Endothelial cell of hepatic sinusoid (primary cell): ENCODE measurements at regions not wholly inside any gene's neighbourhood (a gene's known extent, or its start where the extent isn't known, plus 50 kb on each side); places are given as distances from the start of the nearest gene placed in this dataset.

Experiments used
- in situ Hi-C: cut with HindIII; loops from 2 replicates; pipeline ENCODE4 v1.10.0; 2017; ENCODE audit warnings: low sequenced_read_pairs

GRCh38 chr10:130230036-130230435, 93.8 kb downstream of the GLRX3 start:
- in situ Hi-C loops: no loop called here

DNA sequence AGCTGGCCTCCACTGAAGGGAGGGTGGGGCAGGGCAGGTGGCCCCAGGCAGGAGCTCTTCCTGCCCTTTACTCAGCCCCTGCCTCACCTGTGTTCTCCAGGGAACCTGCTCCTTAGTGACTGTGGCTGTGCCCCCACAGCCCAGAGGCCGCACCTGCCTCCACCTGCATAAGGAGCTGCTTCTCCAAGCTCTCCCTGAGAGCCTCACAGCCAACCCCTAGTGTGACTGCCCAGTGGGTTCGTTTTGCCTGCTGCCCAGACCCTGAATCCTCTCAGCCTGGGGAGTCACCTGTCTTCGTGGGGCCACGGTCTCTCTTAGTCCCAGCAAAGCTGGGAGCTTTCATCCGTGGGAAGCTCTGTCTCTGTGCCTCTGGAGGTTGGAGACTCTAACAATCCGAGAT, 94.4 kb downstream of the GLRX3 start:
- in situ Hi-C loops: no loop called here

DNA sequence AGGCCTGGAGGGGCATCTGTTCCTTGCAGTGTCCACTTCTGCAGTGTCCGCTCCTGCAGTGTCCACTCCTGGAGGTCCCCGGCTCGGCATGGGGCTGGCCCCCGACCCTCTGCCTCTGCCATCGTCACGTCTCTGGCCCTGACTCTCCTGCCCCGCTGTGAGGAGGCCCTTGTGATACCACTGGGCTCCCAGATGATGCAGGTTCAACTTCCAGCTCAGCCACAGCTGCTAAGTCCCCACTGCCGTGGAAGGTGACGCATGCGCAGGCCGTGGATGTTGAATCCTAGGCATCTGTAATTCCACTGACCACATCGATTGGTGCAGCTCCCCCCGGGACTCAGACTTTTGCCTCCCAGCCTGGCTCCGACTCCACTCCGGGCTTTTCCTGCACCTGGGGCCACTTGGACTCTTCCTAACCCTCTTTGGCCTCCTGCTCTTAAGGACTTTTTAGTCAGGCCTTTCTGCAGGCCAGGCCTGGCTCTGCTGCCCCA, 95.1 kb downstream of the GLRX3 start:
- in situ Hi-C loops: no loop called here

- in situ Hi-C loops: no loop called here
Measured at GRCh38 chr10:130232166-130233034, 96.2 kb downstream of the GLRX3 start.

GRCh38 chr10:130233035-130233360, 96.8 kb downstream of the GLRX3 start:
- in situ Hi-C loops: no loop called here

- in situ Hi-C loops: no loop called here
Measured at GRCh38 chr10:130233426-130233825, 97.2 kb downstream of the GLRX3 start.

- in situ Hi-C loops: no loop called here
Measured at GRCh38 chr10:130234171-130234965, 98.2 kb downstream of the GLRX3 start.

DNA sequence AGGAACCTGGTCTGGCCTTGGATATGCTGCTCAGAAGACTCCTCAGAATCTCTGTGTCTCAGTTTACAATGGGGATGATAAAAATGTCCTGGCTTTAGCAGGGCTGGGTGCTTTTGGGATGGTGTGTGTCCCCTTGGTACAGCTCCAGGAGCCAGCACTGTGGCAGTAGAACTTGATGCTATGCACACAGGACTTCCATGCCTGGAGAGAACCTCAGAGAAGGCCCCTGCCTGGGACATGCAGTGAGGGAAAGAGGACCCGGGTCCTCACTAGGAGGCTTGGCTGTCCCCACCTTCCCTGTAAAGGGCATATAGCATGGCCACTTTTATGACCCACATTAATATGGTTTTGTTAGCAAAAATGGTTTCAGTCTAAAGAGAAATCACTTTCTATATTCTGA, 100.5 kb downstream of the GLRX3 start:
- in situ Hi-C loops: no loop called here

DNA sequence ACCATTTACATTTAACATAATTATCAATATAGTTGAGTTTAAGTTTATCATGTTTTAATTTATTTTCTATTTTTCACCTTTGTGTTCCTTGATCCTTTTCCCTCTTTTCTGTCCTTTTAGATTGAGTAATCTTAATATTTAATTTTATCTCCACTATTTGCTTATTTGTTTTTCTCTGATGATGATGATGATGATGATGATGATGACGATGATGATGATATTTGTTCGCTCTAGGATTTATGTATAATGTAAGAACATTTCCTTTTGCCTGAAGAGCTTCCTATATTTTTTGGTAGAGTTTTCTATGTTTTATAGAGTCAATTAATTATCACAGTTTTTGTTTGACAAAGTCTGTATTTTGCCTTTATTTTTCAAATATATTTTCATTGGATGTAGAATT, 104.2 kb downstream of the GLRX3 start:
- in situ Hi-C loops: no loop called here

DNA sequence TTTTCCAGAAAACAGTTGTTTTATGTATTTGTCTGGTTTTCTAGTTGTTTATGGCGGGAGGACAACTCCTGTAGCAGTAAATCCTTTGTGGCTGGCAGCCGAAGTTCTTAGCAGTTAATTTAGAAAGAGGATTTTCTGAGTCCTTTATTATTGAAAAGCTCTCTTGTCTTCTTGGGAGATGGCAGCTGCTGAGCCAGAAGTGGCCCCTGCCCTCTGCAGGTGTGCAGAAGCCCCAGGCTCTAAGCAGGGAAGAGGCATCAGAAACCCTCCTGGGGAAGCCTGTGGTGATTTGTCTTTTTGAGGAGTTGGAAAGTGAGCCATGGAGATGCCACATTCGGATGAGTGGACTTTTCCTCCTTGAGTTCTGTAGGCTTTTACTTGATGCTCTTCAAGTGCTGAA, 106.3 kb downstream of the GLRX3 start:
- in situ Hi-C loops: no loop called here

- in situ Hi-C loops: no loop called here
Measured at GRCh38 chr10:130243015-130243414, 106.8 kb downstream of the GLRX3 start.

- in situ Hi-C loops: no loop called here
Measured at GRCh38 chr10:130244031-130244927, 108.1 kb downstream of the GLRX3 start.

DNA sequence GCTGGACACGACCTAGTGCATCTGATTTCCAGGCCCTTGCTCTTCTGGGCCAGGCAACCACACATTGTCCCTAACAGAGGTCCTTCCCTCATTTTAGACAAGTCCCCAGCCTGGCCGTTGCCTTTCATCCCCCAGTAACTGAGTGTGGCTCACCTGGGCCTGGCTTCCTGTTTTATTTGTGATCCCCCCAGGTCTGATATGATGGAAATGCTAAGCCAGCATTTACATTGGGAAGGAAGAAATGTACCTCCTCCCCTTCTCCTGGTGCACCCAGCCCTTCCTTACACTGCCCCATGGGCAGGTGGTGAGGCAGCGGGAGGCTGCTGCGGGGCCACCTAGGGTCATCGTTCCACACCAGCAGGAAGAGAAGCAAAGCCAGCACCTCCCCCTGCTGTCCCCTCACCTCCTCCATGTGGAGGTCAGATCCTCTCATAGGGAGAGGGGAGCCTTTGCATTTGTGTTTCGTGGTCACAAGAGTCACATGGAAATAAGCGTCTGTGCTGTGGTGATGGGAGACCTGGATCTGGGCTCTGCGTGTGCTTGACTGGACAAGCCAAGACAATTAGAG, 108.8 kb downstream of the GLRX3 start:
- in situ Hi-C loops: no loop called here

- in situ Hi-C loops: no loop called here
Measured at GRCh38 chr10:130246113-130246512, 109.9 kb downstream of the GLRX3 start.

DNA sequence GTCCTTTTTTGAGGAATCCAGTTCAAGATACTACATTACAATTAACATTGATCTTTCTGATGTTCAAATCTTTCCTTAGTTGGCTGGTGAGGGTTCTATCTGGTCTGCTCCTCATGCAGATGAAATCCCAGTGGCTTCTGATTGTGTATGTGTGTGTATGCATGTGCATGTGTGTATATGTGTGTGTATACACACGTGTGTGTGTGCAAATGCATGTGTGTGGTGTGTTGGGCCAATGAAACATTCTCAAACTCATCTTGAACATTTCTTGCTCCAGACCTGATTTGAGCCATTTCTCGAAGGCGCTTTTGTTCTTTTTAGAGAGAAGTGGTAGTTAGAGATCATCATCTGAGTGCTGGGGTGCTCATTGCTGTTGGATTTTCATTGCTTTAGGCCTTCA, 113.9 kb downstream of the GLRX3 start:
- in situ Hi-C loops: no loop called here

- in situ Hi-C loops: no loop called here
Measured at GRCh38 chr10:130251766-130252165, 115.6 kb downstream of the GLRX3 start.

DNA sequence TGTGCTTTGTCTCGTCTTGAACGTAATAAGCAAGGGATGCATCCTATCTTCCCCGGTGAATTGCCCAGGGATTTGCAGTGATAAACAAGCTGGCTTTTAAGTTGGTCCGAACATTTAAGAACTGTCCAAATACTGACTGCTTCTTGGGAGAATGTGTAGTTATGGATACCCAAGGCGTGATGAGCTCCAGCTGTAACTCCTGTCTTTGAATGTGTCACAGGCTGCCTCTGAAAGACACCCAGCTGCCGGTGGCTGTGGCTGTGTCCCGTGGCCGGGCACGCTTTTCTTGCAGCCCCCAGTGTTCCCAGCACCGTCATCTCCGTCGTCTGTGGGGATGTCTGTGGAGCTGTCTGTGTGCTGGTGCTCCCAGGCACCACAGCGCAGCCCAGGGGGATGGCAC, 118.1 kb downstream of the GLRX3 start:
- in situ Hi-C loops: no loop called here

DNA sequence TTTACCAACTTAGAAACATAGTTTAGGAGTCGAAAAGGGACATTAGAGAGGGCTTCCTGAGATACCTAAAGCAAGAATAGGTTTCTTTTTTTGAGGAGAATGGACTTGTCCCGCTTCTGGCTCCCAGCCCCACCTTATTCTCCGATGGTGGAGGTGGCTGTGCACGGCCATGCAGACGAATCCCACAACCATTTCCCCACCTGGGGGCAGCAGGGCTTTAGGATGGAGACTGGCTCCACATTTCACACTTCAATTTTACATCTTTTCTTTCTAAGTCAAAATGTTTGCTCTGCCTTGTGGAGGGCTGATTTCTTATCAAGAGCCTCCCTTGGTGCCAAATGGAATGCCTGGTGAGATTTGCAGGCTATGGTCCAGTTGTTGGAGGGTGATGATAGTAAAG, 118.5 kb downstream of the GLRX3 start:
- in situ Hi-C loops: no loop called here

DNA sequence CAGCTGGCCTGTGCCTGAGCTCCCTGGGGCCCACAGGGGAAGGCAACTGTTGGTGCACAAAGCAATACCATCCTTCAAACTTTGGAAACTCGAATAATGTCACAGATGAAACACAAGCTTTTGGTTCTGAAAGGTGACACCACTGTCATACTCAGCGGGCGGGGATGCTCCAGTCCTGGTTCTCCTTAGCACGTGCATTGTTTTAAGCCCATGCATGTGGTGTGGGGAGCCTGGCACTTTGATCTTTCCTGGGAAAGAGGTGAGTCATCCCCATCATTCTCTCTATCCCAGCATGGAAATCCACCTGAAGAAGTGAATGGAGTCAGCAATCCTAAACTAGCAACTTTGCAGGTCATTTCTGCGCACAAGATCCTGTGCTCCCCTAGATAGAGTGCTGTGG, 119.6 kb downstream of the GLRX3 start:
- in situ Hi-C loops: no loop called here

- in situ Hi-C loops: no loop called here
Measured at GRCh38 chr10:130257897-130258296, 121.7 kb downstream of the GLRX3 start.

DNA sequence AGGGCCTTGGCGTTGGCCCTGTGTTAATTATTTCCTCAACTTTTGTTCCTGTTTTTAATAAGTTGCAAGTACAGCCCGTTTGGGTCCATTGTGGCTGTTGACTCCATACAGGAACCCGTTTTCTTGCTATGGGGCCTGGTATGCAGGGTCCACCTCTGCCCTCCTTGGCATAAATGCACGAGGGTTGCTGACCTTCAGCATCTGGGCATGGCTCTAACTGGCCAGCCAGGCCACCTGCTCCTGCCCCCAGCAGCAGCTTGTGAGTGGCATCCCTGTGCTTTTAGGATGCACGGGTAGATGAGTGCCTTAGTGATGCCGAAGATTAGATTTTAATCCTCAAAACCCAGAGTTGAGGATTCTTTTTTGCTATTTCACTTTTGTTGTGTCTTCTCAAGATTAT, 123.2 kb downstream of the GLRX3 start:
- in situ Hi-C loops: no loop called here
